ENCODE measurements at regions not wholly inside any gene's neighbourhood (a gene's known extent, or its start where the extent isn't known, plus 50 kb on each side); places are given as distances from the start of the nearest gene placed in this dataset.
"Not testable (repeated sequence)": the region's sequence is repeated elsewhere in the genome, so short reads cannot be mapped to it uniquely, and the experiment has no call there.

GRCh38 chr5:58294598-58295305 is 165.1 kb downstream of the PLK2 start:
- peak in 1 of 5 experiments; percentile 2 for DNase-seq

GRCh38 chr5:58288275-58288674 is 171.6 kb downstream of the PLK2 start:
- DNase-seq = not testable (repeated sequence)

DNA sequence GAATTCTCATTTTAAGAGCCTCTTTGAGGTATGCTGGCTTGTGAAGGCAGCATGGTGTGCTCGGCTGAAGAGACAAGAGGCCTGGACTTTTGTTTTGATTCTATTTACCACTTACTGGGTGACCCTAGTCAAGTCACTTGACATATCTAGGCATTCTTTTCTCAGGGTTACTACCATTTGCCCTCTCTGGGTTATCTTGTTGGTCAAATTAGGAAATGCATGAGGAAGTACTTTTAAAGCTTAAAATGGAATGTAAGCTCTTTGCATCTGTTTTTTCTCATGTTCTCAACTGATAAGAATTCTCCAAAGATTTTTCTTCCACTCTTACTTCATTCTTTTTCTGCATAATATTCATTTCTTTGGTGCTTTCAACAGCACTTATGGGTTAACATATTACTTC is 173.1 kb downstream of the PLK2 start:
- DNase-seq = no peak

DNA sequence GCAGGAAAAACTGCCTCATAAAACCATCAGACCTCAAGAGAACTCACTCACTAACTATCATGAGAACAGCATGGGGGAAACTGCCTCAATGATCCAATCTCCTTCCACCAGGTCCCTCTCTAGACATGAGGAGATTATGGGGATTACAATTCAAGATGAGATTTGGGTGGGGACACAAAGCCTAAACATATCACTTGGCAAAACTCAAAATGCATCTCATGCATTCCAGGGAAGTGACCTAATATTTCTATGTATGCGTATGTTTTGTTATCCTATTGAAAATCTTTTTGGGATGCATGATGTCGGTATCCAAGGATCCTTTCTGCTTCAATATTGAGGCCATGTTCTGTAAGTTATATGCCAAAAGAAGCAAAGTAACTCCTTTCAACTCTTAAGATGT is 174.0 kb downstream of the PLK2 start:
- DNase-seq = no peak

DNA sequence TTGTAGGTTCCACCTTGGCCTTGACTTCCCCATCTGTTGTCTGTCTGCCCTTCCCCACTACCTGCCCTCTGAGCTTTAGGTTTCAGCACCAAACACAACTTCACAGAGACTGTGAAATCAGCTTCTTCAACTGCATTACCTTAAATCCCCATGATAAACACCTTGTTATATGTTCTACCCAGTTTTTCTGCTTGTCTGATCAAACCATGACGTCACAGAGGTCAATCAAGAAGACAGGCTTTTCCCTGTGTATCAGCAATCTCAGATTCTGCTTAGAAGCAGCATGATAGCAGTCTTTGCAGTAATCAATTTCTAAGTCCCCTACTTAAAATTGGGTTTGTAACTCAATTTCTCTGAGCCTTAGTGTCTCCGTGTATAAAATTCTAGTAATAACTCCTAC is 175.0 kb downstream of the PLK2 start:
- DNase-seq = no peak

GRCh38 chr5:58281189-58281588 is 178.7 kb downstream of the PLK2 start:
- DNase-seq = no peak

GRCh38 chr5:58279259-58279658 is 180.6 kb downstream of the PLK2 start:
- DNase-seq = no peak

DNA sequence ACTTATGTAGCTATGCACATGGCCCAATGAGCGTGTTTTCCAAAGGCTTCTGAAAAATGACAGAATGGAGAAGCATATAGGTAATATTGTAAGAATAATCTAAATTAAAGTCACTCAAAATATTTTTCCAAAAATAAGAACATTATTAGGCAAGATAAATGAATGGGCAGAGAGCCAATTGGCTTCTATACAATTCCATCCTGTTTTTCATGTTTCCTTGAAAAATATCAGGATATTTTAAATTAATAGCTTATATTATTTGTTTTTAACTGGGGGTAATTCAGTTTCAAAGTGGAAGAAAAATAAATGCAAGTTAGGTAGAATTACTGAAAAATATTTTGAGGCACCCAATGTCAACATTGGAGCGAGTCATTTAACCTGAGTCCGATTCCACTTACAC is 183.5 kb downstream of the PLK2 start:
- DNase-seq = no peak

- no peak for DNase-seq
Observed at GRCh38 chr5:58275516-58275915, 184.4 kb downstream of the PLK2 start.

DNA sequence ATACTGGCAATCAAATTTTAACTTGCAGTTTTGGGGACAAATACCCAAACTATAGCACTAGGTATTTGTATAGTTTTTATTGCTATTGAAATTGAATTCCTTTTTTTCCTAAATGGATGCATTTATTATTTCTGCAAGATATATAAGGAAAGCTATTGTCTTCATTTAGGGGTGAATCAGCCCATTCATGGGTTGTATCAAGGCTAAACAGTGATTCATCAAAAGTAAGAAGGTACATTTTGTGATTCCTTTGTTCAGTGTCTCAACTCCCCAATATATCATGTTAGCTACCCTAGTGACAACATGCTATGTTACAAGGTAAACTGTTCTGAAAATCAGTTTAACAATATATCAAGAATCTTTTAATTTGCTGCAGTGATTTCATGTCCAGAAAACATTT is 185.7 kb downstream of the PLK2 start:
- no peak for DNase-seq

GRCh38 chr5:58273711-58274110 is 186.2 kb downstream of the PLK2 start:
- DNase-seq = no peak

GRCh38 chr5:58268268-58268667 is 191.6 kb downstream of the PLK2 start:
- DNase-seq = no peak

DNA sequence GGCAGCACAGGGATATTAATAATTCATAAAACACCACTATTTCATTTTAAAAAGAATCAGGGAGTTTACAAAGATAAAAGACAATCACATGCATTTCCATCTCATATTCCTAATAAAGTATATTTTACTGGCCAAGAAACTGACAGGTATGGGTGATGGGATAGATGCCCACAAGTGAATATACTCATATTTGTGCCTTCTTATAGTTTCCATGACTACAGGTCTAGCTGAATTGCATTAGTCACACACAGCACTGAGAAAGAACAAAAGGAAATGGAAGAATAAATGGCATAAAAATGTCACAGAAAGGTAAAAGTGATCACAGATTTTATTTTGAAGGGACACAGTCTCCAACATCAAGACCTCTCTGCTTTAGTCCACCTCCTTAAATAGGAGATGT is 193.5 kb downstream of the PLK2 start:
- no peak for DNase-seq

- no peak for DNase-seq
Observed at GRCh38 chr5:58265246-58265930, 194.5 kb downstream of the PLK2 start.

GRCh38 chr5:58264276-58264675 is 195.6 kb downstream of the PLK2 start:
- DNase-seq = no peak

GRCh38 chr5:58263296-58263695 is 196.6 kb downstream of the PLK2 start:
- no peak for DNase-seq

DNA sequence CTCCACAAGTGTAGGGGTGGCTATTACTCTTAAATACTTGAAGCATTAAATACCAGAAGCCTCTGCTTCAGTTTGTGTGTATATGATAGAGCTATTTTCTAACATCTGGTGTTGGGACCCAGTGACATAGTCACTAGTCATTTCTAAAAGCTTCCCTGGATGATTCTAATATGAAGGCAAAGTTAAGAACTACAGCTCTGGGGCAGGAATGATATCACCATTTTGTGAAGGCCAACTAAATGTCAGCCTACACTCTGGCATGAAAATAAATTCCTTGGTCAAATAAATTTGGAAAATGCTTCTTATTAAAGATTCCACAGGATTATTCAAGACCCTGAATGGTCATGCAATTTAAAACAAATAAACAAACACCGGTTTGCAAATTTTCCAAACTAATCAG is 197.7 kb downstream of the PLK2 start:
- DNase-seq = no peak

GRCh38 chr5:58261605-58262004 is 198.3 kb downstream of the PLK2 start:
- DNase-seq = no peak

- no peak for DNase-seq
Observed at GRCh38 chr5:58260243-58260642, 199.6 kb downstream of the PLK2 start.

GRCh38 chr5:58259685-58260152 is 200.2 kb downstream of the PLK2 start:
- DNase-seq = no peak

DNA sequence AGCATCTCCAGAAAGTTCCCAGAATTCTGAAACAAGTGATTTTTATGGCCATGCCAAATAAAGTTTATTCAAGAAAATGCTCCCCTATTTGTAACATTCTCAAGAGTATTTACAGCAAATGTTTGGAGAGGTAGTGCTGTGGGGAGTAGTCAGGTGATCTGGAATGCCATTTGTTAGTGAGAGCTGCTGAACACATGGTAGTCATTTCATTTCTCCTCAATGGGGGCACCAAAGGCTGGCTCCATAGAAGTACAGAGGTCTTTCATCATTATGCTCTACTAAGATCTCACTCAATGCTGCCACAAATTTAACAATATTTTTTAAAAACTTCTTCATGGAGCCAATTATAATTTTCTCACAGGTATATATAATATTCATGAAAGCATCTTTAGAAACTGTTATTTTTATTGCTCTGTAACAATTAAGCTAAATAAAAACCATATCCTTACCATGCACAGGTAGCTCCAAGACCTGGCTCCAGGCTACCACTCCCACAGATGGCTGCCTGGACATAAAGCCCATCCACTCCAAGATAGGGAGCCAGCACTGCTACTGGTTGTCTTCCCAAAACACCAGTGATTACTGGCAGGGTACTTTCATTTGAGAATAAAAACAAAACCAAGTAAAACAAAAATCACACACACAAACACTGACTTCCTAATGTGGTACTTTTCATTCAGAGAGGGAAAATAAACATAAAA is 200.8 kb downstream of the PLK2 start:
- DNase-seq = no peak

GRCh38 chr5:58255970-58256369 is 203.9 kb downstream of the PLK2 start:
- DNase-seq = no peak

DNA sequence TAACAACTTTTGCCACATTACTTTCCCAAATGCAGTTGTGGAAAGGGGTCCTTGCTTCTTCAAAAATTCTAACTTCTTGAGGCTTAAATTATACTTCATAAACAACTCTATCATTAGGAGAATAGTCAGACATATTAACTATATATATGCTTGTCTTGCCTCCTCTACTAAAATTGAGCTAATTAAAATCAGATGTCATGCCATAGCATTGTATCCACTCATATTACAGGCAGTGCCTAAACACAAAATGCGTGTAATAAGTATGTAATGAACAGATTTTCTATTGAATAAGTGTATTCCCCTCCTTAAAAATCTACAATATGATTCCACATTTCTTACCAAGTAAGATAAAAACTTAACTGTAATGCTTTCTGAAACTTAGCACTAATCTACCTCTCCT is 204.5 kb downstream of the PLK2 start:
- DNase-seq = no peak

GRCh38 chr5:58248221-58248620 is 211.7 kb downstream of the PLK2 start:
- DNase-seq = no peak
